PC-9 (cell line): ENCODE measurements at regions not wholly inside any gene's neighbourhood (a gene's known extent, or its start where the extent isn't known, plus 50 kb on each side); places are given as distances from the start of the nearest gene placed in this dataset.

Experiments used
- BruUV-seq: library from RNA; stranded (reverse); fragments of 400-500 nt; replicated peaks from 2 replicates; lab custom pipeline; 2021; lab: Mats Ljungman, UMichigan
- CTCF ChIA-PET: fragments of 300-600 bp; sonication (Branson Sonifier 250); formaldehyde crosslinking; loops from one replicate; lab custom pipeline; 2022; ENCODE audit warnings: antibody characterized with exemption; lab: Charles Lee
- POLR2A ChIA-PET: fragments of 300-600 bp; sonication (Branson Sonifier 250); formaldehyde crosslinking; loops from one replicate; lab custom pipeline; 2022; ENCODE audit warnings: antibody characterized with exemption; ENCODE audit not compliant: unreplicated experiment; lab: Charles Lee
- DNase-seq, 2 experiments: peaks; one replicate each; pipeline versions ENCODE4 v3.0.0 to v3.0.0-alpha.2; 2015 to 2022; ENCODE audit warnings: mixed read lengths in 1 of 2
- H2AFZ ChIP-seq: fragments of 200-600 bp; sonication (generic); 2 replicates; pipeline ENCODE4 v1.8.1; 2017; ENCODE audit warnings: antibody characterized with exemption
- H3F3A ChIP-seq: fragments of 200-600 bp; sonication (generic); 2 replicates; pipeline ENCODE4 v1.8.1; 2017; ENCODE audit warnings: antibody characterized with exemption, mild to moderate bottlenecking, low read depth; ENCODE audit not compliant: insufficient read depth
- H3K27ac ChIP-seq: fragments of 200-600 bp; sonication (generic); 2 replicates; pipeline ENCODE4 v1.6.1; 2016; ENCODE audit warnings: mixed run types
- H3K27me3 ChIP-seq: fragments of 200-600 bp; sonication (generic); 2 replicates; pipeline ENCODE4 v1.6.1; 2016; ENCODE audit warnings: low read depth, mixed run types; ENCODE audit not compliant: insufficient read depth
- H3K36me3 ChIP-seq: fragments of 200-600 bp; sonication (generic); 2 replicates; pipeline ENCODE4 v1.6.1; 2016; ENCODE audit warnings: low read depth, mixed run types
- H3K4me1 ChIP-seq: fragments of 200-600 bp; sonication (generic); replicated peaks from 2 replicates; pipeline ENCODE4 v1.6.1; 2016; ENCODE audit warnings: mixed run types; ENCODE audit not compliant: insufficient read depth
- H3K4me2 ChIP-seq: fragments of 200-600 bp; sonication (generic); 2 replicates; pipeline ENCODE4 v1.6.1; 2017; ENCODE audit warnings: mixed run types
- H3K4me3 ChIP-seq: fragments of 200-600 bp; sonication (generic); 2 replicates; pipeline ENCODE4 v1.6.1; 2016; ENCODE audit warnings: mixed run types
- H3K79me2 ChIP-seq: fragments of 200-600 bp; sonication (generic); 2 replicates; pipeline ENCODE4 v1.6.1; 2017; ENCODE audit warnings: low read depth, mixed run types
- H3K9me2 ChIP-seq: fragments of 200-600 bp; sonication (generic); 2 replicates; pipeline ENCODE4 v1.8.1; 2017; ENCODE audit warnings: mild to moderate bottlenecking; ENCODE audit not compliant: insufficient read depth
- H3K9me3 ChIP-seq: fragments of 200-600 bp; sonication (generic); 2 replicates; pipeline ENCODE4 v1.8.1; 2016; ENCODE audit warnings: low read depth; ENCODE audit not compliant: insufficient read depth
- H4K20me1 ChIP-seq: fragments of 200-600 bp; sonication (generic); 2 replicates; pipeline ENCODE4 v1.8.1; 2017; ENCODE audit not compliant: insufficient read depth
- EZH2 ChIP-seq: fragments of 200-600 bp; sonication (generic); IDR thresholded peaks from 2 replicates; pipeline ENCODE4 v1.8.0; 2017; ENCODE audit warnings: antibody characterized with exemption, low read depth
- intact Hi-C: fragments of 100-400 bp; cut with micrococcal nuclease; formaldehyde crosslinking; loops from one replicate; pipeline ENCODE4 v1.10.0; 2022; ENCODE audit not compliant: unreplicated experiment
- TF ChIP-seq, protein P1 (sequence below): fragments of 200-600 bp; sonication (generic); conservative IDR thresholded peaks from 2 replicates; pipeline ENCODE4 v1.6.1; 2017; ENCODE audit warnings: mixed run types, antibody characterized with exemption, mild to moderate bottlenecking, moderate library complexity

DNA sequence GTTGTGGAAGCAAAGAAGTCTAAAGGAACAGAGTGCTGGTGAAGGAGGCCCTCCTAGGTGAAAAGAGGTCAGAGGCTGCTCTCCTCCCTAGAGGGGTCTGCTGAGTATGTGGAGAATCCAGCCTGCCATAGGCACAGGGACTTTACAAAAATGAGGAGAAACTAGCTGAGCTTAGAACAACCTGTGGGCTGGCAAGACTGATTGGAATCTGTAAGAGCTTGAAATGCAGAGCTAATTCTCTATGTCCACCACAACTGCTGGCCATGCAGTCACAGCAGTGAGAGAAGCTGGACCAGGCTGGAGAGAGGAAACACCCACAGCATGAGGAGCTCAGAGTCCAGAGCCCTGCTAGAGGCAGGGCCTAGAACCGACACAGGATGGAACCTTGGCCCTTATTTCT is 251.0 kb upstream of the MGAT5 start:
- no peak overlapping the region for H3K4me3 ChIP-seq
- POLR2A ChIA-PET, result no interaction called here
- BruUV-seq, result no TSS peak
- H3K4me2 ChIP-seq, result no peak overlapping the region
- H3K9me2 ChIP-seq, result no peaks in the 10 kb centered on the region
- TF ChIP-seq, protein P1, sequence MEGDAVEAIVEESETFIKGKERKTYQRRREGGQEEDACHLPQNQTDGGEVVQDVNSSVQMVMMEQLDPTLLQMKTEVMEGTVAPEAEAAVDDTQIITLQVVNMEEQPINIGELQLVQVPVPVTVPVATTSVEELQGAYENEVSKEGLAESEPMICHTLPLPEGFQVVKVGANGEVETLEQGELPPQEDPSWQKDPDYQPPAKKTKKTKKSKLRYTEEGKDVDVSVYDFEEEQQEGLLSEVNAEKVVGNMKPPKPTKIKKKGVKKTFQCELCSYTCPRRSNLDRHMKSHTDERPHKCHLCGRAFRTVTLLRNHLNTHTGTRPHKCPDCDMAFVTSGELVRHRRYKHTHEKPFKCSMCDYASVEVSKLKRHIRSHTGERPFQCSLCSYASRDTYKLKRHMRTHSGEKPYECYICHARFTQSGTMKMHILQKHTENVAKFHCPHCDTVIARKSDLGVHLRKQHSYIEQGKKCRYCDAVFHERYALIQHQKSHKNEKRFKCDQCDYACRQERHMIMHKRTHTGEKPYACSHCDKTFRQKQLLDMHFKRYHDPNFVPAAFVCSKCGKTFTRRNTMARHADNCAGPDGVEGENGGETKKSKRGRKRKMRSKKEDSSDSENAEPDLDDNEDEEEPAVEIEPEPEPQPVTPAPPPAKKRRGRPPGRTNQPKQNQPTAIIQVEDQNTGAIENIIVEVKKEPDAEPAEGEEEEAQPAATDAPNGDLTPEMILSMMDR, result no peak
- TF ChIP-seq EZH2, result no peak
- H4K20me1 ChIP-seq, result no peaks in the 10 kb centered on the region
- no peaks in the 10 kb centered on the region for H3F3A ChIP-seq
- no peak overlapping the region for H2AFZ ChIP-seq
- H3K79me2 ChIP-seq, result no peaks in the 10 kb centered on the region
- H3K4me1 ChIP-seq, result no peaks in the 10 kb centered on the region
- H3K27ac ChIP-seq, result no peak overlapping the region
- CTCF ChIA-PET, result no interaction called here
- H3K27me3 ChIP-seq, result peaks cover 36% of the 10 kb centered on the region
- H3K9me3 ChIP-seq, result no peaks in the 10 kb centered on the region
- intact Hi-C loops, result no loop called here
- H3K36me3 ChIP-seq, result no peaks in the 10 kb centered on the region
- DNase-seq, result no peak

DNA sequence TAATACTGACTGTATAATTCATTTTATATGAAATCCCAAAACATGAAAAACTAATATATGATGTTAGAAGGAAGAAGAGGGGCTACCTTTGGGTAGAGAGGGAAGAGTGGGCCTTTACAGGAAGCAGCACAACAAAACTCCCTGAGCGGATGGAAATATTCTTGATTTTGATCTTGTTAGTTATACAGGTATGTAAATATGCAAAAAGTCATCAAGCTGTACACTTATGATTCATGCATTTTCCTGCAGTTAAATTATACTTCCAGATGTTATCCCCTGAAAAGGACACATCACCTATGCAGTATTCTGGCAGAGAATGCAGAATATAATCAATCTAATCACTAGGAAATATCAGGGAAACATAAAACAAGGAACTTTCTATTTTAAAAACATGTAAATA is 249.4 kb upstream of the MGAT5 start:
- Histone ChIP-seq H3K36me3 (no peaks in the 10 kb centered on the region), H3K9me2 (no peaks in the 10 kb centered on the region), H2AFZ (no peak overlapping the region), H3K9me3 (no peaks in the 10 kb centered on the region), H4K20me1 (no peaks in the 10 kb centered on the region), H3F3A (no peaks in the 10 kb centered on the region), H3K27ac (no peak overlapping the region), H3K79me2 (no peaks in the 10 kb centered on the region), H3K4me2 (no peak overlapping the region), H3K27me3 (peaks cover 47% of the 10 kb centered on the region), H3K4me3 (no peak overlapping the region), H3K4me1 (no peaks in the 10 kb centered on the region)
- BruUV-seq, result no TSS peak
- POLR2A ChIA-PET, result no interaction called here
- DNase-seq, result no peak
- TF ChIP-seq EZH2, result no peak
- TF ChIP-seq, protein P1, result no peak
- CTCF ChIA-PET, result no interaction called here
- intact Hi-C loops, result no loop called here

- Histone ChIP-seq H2AFZ (no peak overlapping the region), H3K4me1 (no peaks in the 10 kb centered on the region), H3K36me3 (no peaks in the 10 kb centered on the region), H3K9me2 (no peaks in the 10 kb centered on the region), H3K4me2 (no peak overlapping the region), H3K9me3 (no peaks in the 10 kb centered on the region), H3F3A (no peaks in the 10 kb centered on the region), H4K20me1 (no peaks in the 10 kb centered on the region), H3K79me2 (no peaks in the 10 kb centered on the region), H3K27ac (no peak overlapping the region), H3K4me3 (no peak overlapping the region), H3K27me3 (peaks cover 59% of the 10 kb centered on the region)
- TF ChIP-seq, protein P1, result no peak
- no peak for TF ChIP-seq EZH2
- no peak for DNase-seq
- CTCF ChIA-PET, result no interaction called here
- POLR2A ChIA-PET, result no interaction called here
- intact Hi-C loops, result no loop called here
- BruUV-seq, result no TSS peak
Measured at GRCh38 chr2:134008837-134009236, 245.0 kb upstream of the MGAT5 start.
